ENCODE measurements at regions not wholly inside any gene's neighbourhood (a gene's known extent, or its start where the extent isn't known, plus 50 kb on each side); places are given as distances from the start of the nearest gene placed in this dataset.

DNA sequence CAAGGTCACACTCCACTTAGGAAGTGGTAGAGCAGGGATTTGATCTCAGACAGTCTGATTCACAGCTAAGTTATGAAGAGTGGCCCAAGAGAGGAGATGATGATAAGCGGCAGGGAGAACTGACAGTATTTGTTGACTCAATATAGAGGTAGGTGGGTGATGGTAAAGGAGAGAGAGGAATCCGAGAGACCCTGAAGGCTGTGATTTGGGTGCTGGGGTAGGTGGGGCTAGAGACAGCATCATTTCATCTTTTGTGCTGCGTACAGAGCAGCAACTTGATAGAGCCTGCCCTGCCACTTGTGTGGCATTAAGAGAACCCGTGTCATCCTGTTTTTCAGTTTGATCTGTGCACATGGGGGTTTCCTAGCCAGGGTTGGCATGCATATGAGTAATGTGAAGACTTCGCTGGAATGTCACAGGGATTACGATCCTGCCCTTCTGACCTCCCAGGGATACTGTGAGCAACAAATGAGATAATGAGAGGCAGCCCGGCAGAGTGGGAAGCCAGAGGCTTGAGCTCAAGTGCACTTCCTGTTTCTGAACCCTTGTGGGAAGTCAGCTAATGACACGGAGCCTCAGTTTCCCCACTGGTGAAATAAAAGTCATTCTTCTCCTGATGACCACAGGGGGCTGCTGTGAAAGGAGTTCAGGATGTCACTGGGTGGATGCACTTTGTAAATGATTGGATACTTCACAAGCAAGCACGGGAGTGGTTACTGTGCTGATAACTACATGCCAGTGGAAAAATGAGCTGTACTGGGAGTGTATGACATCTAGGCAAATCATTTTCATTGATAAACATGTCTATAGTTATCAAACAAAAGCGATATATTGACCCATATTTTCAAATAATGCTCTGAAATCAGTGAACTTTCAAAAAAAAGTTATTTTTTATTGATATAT is 59.5 kb upstream of the IGF1 start:
- DNase-seq: no peak

DNA sequence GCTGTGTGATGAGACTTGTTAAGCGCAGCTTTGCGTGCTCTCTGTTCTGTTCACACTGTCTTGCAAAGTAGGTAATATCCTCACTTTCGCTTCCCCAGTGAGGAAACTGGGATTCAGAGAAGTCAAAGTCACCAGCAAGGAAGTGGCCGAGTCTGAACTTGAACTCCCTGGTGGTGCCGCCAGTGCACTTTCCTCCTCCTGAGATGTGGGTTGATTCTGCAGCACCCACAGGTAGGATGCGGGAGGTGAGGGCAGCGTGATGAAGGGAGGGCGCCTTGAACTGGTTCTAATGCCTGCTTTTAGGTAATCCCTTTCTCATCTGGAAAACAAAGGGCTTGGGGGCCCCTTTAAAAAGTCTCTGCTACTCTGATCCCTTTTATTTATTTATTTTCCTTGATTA is 54.9 kb upstream of the IGF1 start:
- DNase-seq: no peak

GRCh38 chr12:102534899-102535298 is 54.5 kb upstream of the IGF1 start:
- no peak for DNase-seq

DNA sequence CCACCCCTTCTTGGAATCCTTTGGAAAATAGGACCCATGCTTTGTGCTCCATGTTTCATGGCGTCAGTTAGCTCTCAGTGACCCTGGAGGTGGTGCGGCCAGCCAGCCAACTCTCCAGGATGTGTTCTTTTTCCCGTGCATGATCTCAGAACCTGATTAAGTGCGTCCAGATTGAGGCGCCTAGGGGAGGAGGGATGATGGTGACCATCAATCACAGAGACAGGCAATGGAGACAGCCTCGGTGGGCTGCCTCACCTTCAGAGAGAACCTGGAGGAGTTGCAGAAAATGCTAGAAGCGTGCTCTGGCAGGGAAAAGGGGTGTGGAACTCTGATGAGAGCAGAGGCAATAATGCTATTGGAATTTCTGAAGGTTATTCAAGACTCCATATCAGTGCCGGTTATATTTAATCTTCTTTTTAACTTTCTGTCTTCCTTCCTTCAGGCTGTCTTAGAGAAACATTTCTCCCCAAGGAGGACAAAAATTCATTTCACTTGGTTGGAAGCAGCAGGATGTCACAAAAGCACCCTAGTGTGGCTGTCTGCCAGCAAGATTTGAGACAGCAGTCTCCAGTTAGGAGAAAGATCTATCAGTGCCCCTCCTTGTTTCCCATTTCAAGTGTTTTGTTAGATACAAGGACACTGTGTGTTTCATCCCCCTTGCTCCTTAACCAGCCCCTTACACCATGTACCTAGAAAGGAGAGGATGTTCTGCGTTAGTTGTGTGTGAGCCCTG is 53.3 kb upstream of the IGF1 start:
- no peak for DNase-seq

Measured in amygdala (tissue), 56 donors.